ENCODE measurements at regions not wholly inside any gene's neighbourhood (a gene's known extent, or its start where the extent isn't known, plus 50 kb on each side); places are given as distances from the start of the nearest gene placed in this dataset.

DNA sequence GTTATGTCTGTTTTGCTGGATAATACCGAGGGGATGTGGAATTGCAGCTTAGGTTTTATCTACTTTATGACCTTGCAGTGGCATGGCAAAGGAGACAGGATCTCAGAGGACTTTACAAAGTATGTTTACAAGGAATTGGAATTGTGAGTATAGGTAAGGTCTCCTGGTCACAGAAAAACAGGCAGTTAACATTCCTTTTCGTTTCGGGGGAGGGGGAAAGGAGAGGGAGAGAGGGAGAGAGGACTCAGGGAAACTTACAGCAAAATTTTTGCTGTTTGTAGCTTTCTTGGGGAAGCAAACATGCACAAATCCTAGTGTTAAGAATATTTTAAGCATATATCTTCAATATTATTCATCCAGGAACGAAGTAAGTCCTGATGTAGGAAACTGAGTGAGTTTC, 590.5 kb upstream of the LRFN5 start:
- 47% methylated on average over 4 of the region's 4 CpGs; no CpG with 5 or more reads in 1 of the 2 experiments for WGBS, 2 experiments (ENCODE audit: insufficient coverage in 1 of 2, insufficient read length in 1 of 2)
- TF ChIP-seq, protein P1, sequence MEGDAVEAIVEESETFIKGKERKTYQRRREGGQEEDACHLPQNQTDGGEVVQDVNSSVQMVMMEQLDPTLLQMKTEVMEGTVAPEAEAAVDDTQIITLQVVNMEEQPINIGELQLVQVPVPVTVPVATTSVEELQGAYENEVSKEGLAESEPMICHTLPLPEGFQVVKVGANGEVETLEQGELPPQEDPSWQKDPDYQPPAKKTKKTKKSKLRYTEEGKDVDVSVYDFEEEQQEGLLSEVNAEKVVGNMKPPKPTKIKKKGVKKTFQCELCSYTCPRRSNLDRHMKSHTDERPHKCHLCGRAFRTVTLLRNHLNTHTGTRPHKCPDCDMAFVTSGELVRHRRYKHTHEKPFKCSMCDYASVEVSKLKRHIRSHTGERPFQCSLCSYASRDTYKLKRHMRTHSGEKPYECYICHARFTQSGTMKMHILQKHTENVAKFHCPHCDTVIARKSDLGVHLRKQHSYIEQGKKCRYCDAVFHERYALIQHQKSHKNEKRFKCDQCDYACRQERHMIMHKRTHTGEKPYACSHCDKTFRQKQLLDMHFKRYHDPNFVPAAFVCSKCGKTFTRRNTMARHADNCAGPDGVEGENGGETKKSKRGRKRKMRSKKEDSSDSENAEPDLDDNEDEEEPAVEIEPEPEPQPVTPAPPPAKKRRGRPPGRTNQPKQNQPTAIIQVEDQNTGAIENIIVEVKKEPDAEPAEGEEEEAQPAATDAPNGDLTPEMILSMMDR (conservative IDR thresholded peaks at IDR 0.05), result no peak

DNA sequence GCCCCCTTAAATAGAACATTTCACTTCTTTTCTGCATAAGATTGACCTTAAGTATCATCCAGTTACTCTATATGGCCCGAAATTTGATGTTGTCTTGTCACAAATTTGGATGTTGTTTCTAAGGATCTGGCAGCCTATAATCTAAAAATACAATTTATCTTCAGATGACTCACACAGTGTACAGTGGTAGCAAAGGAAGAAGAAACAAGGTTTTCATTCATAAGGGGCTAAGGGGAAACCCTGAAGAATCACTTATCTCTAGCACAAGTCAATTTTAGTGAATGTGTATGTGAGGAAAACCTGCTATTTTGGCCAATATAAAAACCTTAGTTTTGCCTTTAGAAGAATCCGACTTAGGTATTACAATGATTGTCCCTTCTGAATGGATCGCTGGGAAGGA, 606.3 kb upstream of the LRFN5 start:
- Histone ChIP-seq H3K4me1 (ENCODE audit: control insufficient read depth, insufficient read depth, low read length) (no peaks in the 10 kb centered on the region), H3K9ac (ENCODE audit: extremely low read depth, low read length, poor library complexity, severe bottlenecking) (no peak overlapping the region), H3K27me3 (ENCODE audit: control insufficient read depth, insufficient read depth, low read length, poor library complexity, severe bottlenecking) (no peaks in the 10 kb centered on the region), H3K36me3 (ENCODE audit: control insufficient read depth, insufficient read depth, low read length) (no peaks in the 10 kb centered on the region), H3K27ac (ENCODE audit: low read depth, low read length) (no peak overlapping the region), H3K9me3 (ENCODE audit: control insufficient read depth, low read length) (no peaks in the 10 kb centered on the region), H3K4me3 (ENCODE audit: low read length) (no peak overlapping the region)
- DNase-seq, result no peak
- TF ChIP-seq, protein P1 (conservative IDR thresholded peaks at IDR 0.05), result no peak
- Mint-ChIP-seq H3K36me3 (ENCODE audit: low read depth) (peaks cover 10% of the 10 kb centered on the region), H3K4me3 (no peak overlapping the region), H3K9me3 (no peaks in the 10 kb centered on the region), H3K4me1 (peaks cover 4% of the 10 kb centered on the region), H3K27me3 (ENCODE audit: insufficient read depth) (no peaks in the 10 kb centered on the region), H3K27ac (no peak overlapping the region)
- 80 to 94% methylated on average over 1 to 3 of the region's 3 CpGs for WGBS, 2 experiments (ENCODE audit: insufficient coverage in 1 of 2, insufficient read length in 1 of 2)

More for the DNA sequence above, 590.5 kb upstream of the LRFN5 start:
- peaks cover 1% of the 10 kb centered on the region for H3K9me3 Mint-ChIP-seq
- Histone ChIP-seq H3K9me3 (ENCODE audit: control insufficient read depth, low read length) (peaks cover 5% of the 10 kb centered on the region), H3K27me3 (ENCODE audit: control insufficient read depth, insufficient read depth, low read length, poor library complexity, severe bottlenecking) (no peaks in the 10 kb centered on the region), H3K9ac (ENCODE audit: extremely low read depth, low read length, poor library complexity, severe bottlenecking) (no peak overlapping the region), H3K4me3 (ENCODE audit: low read length) (peak overlapping the region; percentile 60), H3K27ac (ENCODE audit: low read depth, low read length) (no peak overlapping the region), H3K36me3 (ENCODE audit: control insufficient read depth, insufficient read depth, low read length) (no peaks in the 10 kb centered on the region), H3K4me1 (ENCODE audit: control insufficient read depth, insufficient read depth, low read length) (peaks cover 5% of the 10 kb centered on the region)
- peaks cover 10% of the 10 kb centered on the region for H3K36me3 Mint-ChIP-seq (ENCODE audit: low read depth)
- H3K4me1 Mint-ChIP-seq, result peaks cover 14% of the 10 kb centered on the region
- peak; percentile 49 for DNase-seq
- H3K4me3 Mint-ChIP-seq, result no peak overlapping the region
- H3K27me3 Mint-ChIP-seq (ENCODE audit: insufficient read depth), result no peaks in the 10 kb centered on the region
- peak overlapping the region; percentile 54 for H3K27ac Mint-ChIP-seq

DNA sequence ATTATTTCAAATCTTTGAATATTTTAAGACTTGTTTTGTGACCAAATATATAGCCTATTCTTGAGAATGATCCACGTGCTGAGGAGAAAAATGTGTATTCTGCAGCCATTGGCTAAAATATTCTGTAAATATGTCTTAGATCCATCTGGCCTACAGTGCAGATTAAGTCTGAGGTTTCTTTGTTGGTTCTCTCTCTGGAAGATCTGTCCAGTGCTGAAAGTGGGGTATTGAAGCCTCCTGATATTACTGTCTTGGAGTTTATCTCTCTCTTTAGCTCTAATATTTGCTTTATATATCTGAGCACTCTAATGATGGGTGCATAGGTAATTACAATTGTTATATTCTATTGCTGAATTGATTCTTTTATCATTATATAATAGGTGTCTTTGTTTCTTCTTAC, 617.4 kb upstream of the LRFN5 start:
- Mint-ChIP-seq H3K9me3 (peaks cover 3% of the 10 kb centered on the region), H3K27me3 (ENCODE audit: insufficient read depth) (no peaks in the 10 kb centered on the region), H3K27ac (no peak overlapping the region), H3K4me1 (peaks cover 4% of the 10 kb centered on the region), H3K36me3 (ENCODE audit: low read depth) (peaks cover 25% of the 10 kb centered on the region), H3K4me3 (no peak overlapping the region)
- DNase-seq, result no peak
- H3K36me3 ChIP-seq (ENCODE audit: control insufficient read depth, insufficient read depth, low read length), result peaks cover 6% of the 10 kb centered on the region
- H3K27me3 ChIP-seq (ENCODE audit: control insufficient read depth, insufficient read depth, low read length, poor library complexity, severe bottlenecking), result no peaks in the 10 kb centered on the region
- TF ChIP-seq, protein P1 (conservative IDR thresholded peaks at IDR 0.05), result no peak
- no peaks in the 10 kb centered on the region for H3K9me3 ChIP-seq (ENCODE audit: control insufficient read depth, low read length)
- no peak overlapping the region for H3K27ac ChIP-seq (ENCODE audit: low read depth, low read length)
- WGBS, 2 experiments (ENCODE audit: insufficient coverage in 1 of 2, insufficient read length in 1 of 2), result 86% methylated on average over 1 of the region's 1 CpG; no CpG with 5 or more reads in 1 of the 2 experiments
- H3K4me3 ChIP-seq (ENCODE audit: low read length), result no peak overlapping the region
- H3K9ac ChIP-seq (ENCODE audit: extremely low read depth, low read length, poor library complexity, severe bottlenecking), result no peak overlapping the region
- no peaks in the 10 kb centered on the region for H3K4me1 ChIP-seq (ENCODE audit: control insufficient read depth, insufficient read depth, low read length)
